K562 (cell line): ENCODE measurements at regions not wholly inside any gene's neighbourhood (a gene's known extent, or its start where the extent isn't known, plus 50 kb on each side); places are given as distances from the start of the nearest gene placed in this dataset.
A peak's percentile ranks its signal among the peaks of the same experiment; 100 is the strongest.

Source experiments
- ATAC-seq: fragments of 200-7000 bp; cut with Tn5 transposase; 3 replicates; pipeline ENCODE4 v1.9.1; 2020; ENCODE audit warnings: moderate library complexity
- BruUV-seq: library from RNA; stranded (reverse); fragments of 400-500 nt; replicated peaks from 2 replicates; lab custom pipeline; 2021; lab: Mats Ljungman, UMichigan
- CTCF ChIA-PET: fragments of 300-600 bp; formaldehyde crosslinking; extraction: SDS; loops from one replicate; lab custom pipeline; 2021; ENCODE audit warnings: low intra/inter-chr PET ratio; lab: Yijun Ruan, JAX
- POLR2A ChIA-PET: fragments of 300-600, 350-650 bp; sonication (Branson Sonifier 250); formaldehyde crosslinking; extraction: SDS; loops from one replicate; lab custom pipeline; 2021; ENCODE audit warnings: antibody characterized with exemption, inconsistent platforms; lab: Yijun Ruan, JAX
- DNase-seq, 4 experiments: peaks; one replicate each; pipeline versions ENCODE4 v3.0.0 to v3.0.0-alpha.2; 2011 to 2018; ENCODE audit warnings: low spot score in 3 of 4, mixed read lengths in 3 of 4; ENCODE audit errors: extremely low read depth in 1 of 4
- FAIRE-seq: peaks from 2 replicates; lab custom pipeline; 2011; peaks lifted over from hg19 to GRCh38; lab: Jason Lieb, UNC
- H2AFZ ChIP-seq: 2 replicates; pipeline ENCODE4 v1.6.0; 2011; ENCODE audit warnings: low read depth, low read length, control low read depth, inconsistent platforms
- H3K27ac ChIP-seq: fragments of 200-600 bp; 3 replicates; pipeline ENCODE4 v1.8.0; 2011; ENCODE audit warnings: low read depth, mild to moderate bottlenecking, control low read depth, inconsistent platforms, low read length, moderate library complexity, mixed read lengths; ENCODE audit errors: extremely low read depth
- H3K27me3 ChIP-seq, 2 experiments: fragments of 300-600 bp in 1 of 2; 2 replicates in 1 of 2; 3 replicates in 1 of 2; pipeline versions ENCODE4 v1.6.0 to v1.8.0; 2011; ENCODE audit warnings: inconsistent platforms in 2 of 2, low read length in 2 of 2, mild to moderate bottlenecking in 1 of 2, mixed read lengths in 1 of 2, moderate library complexity in 1 of 2; ENCODE audit not compliant: control insufficient read depth in 2 of 2, insufficient read depth in 2 of 2
- H3K36me3 ChIP-seq: fragments of 300-600 bp; 3 replicates; pipeline ENCODE4 v1.8.0; 2011; ENCODE audit warnings: mild to moderate bottlenecking, low read length, inconsistent platforms; ENCODE audit not compliant: control insufficient read depth, insufficient read depth
- H3K4me1 ChIP-seq, 2 experiments: fragments of 200-600 bp in 1 of 2; replicated peaks in 1 of 2; 2 replicates in 1 of 2; 3 replicates in 1 of 2; pipeline versions ENCODE4 v1.5.1 to v1.8.0; 2011; ENCODE audit warnings: inconsistent platforms in 2 of 2, low read length in 2 of 2, mild to moderate bottlenecking in 1 of 2, mixed read lengths in 1 of 2, moderate library complexity in 1 of 2; ENCODE audit not compliant: control insufficient read depth in 2 of 2, insufficient read depth in 2 of 2
- H3K4me2 ChIP-seq: 2 replicates; pipeline ENCODE4 v1.6.1; 2011; ENCODE audit warnings: low read length, control low read depth, inconsistent platforms, mixed read lengths; ENCODE audit not compliant: insufficient read depth
- H3K4me3 ChIP-seq: fragments of 200-600 bp; sonication (generic), shearing (Covaris generic); 2 replicates; pipeline ENCODE4 v1.5.1; 2016; ENCODE audit warnings: control low read depth, inconsistent platforms
- H3K79me2 ChIP-seq: fragments of 200-600 bp; 3 replicates; pipeline ENCODE4 v1.8.0; 2011; ENCODE audit warnings: low read length, inconsistent platforms; ENCODE audit not compliant: control insufficient read depth, insufficient read depth
- H3K9ac ChIP-seq, 2 experiments: 2 replicates each; pipeline versions ENCODE4 v1.6.0 to v1.6.1; 2011; ENCODE audit warnings: low read depth in 2 of 2, low read length in 2 of 2, control low read depth in 1 of 2, inconsistent platforms in 1 of 2, mild to moderate bottlenecking in 1 of 2, mixed read lengths in 1 of 2; ENCODE audit not compliant: insufficient read depth in 1 of 2
- H3K9me1 ChIP-seq: one replicate; pipeline ENCODE4 v1.6.0; 2011; ENCODE audit warnings: inconsistent platforms, mild to moderate bottlenecking, low read length, moderate library complexity; ENCODE audit not compliant: control insufficient read depth, insufficient read depth
- H3K9me3 ChIP-seq: replicated peaks from 2 replicates; pipeline ENCODE4 v1.5.1; 2011; ENCODE audit warnings: low read depth, low read length, inconsistent platforms; ENCODE audit not compliant: control insufficient read depth, insufficient read depth
- H4K20me1 ChIP-seq: replicated peaks from 2 replicates; pipeline ENCODE4 v1.6.1; 2011; ENCODE audit warnings: low read length, inconsistent platforms, mixed read lengths; ENCODE audit not compliant: control insufficient read depth, insufficient read depth
- BCL6 ChIP-seq: fragments of 250-450 bp; sonication (Bioruptor Pico); IDR thresholded peaks from 2 replicates; pipeline ENCODE4 v1.4.0; 2020
- ETV5 ChIP-seq: sonication (generic); formaldehyde crosslinking; IDR thresholded peaks from 2 replicates; pipeline ENCODE4 v1.4.0; 2020; ENCODE audit warnings: low read depth, mild to moderate bottlenecking, missing genetic modification reagents
- KDM5B ChIP-seq: fragments of 200-600 bp; sonication (generic); IDR thresholded peaks from 2 replicates; pipeline ENCODE4 v1.6.1; 2012; ENCODE audit warnings: low read depth, mild to moderate bottlenecking, moderate library complexity, low read length, control low read depth, inconsistent platforms; ENCODE audit not compliant: insufficient replicate concordance
- SNRNP70 ChIP-seq: fragments of 200-400 bp; formaldehyde crosslinking; optimal IDR thresholded peaks from 2 replicates; pipeline ENCODE3; 2017; ENCODE audit warnings: low read depth, low read length
- ZC3H11A ChIP-seq: IDR thresholded peaks from 2 replicates; pipeline ENCODE4 v1.6.1; 2012; ENCODE audit warnings: low read depth, low read length, improper control_type of control experiment
- WGBS: fragments of 100-300 bp; shearing (Covaris generic); methylation state at CpG from one replicate; pipeline ENCODE4 v1.1.6; 2016; ENCODE audit warnings: low coverage, mixed read lengths; ENCODE audit not compliant: insufficient coverage; ENCODE audit errors: missing lambda C conversion rate; 5-methylcytosine and 5-hydroxymethylcytosine counted together
- in situ Hi-C: fragments of 300-500 bp; cut with MboI; formaldehyde crosslinking; loops from 4 replicates; pipeline ENCODE4 v1.15.0; 2018; ENCODE audit warnings: inconsistent platforms, mixed read lengths
- intact Hi-C: fragments of 100-400 bp; cut with micrococcal nuclease; formaldehyde crosslinking; loops from 2 replicates; pipeline ENCODE4 v1.14.2; 2022
- TF ChIP-seq, protein P1 (sequence below): fragments of 450-650 bp; IDR thresholded peaks from 2 replicates; pipeline ENCODE4 v1.6.1; 2017; ENCODE audit warnings: antibody characterized with exemption, mild to moderate bottlenecking
- TF ChIP-seq, protein P2 (sequence below), 2 experiments: IDR thresholded peaks in 1 of 2; conservative IDR thresholded peaks in 1 of 2; 2 replicates each; pipeline ENCODE4 v1.6.1; 2016; ENCODE audit warnings: low read depth in 2 of 2, mild to moderate bottlenecking in 1 of 2, missing compliant biosample characterization in 1 of 2, missing genetic modification characterization in 1 of 2, moderate library complexity in 1 of 2
- TF ChIP-seq, protein P3 (sequence below): fragments of 450-650 bp; IDR thresholded peaks from 2 replicates; pipeline ENCODE4 v1.6.1; 2017; ENCODE audit warnings: antibody characterized with exemption
- TF ChIP-seq, protein P4 (sequence below): fragments of 450-650 bp; IDR thresholded peaks from 2 replicates; pipeline ENCODE4 v1.6.1; 2018; ENCODE audit warnings: mild to moderate bottlenecking, low read depth; ENCODE audit not compliant: partially characterized antibody

- no peaks in the 10 kb centered on the region for H3K27me3 ChIP-seq
- WGBS: 0% methylated on average over 1 of the region's 1 CpG
- FAIRE-seq (no peak), DNase-seq (no peak), ATAC-seq (no peak)
- in situ Hi-C loops: no loop called here
- no peak overlapping the region for H3K4me3 ChIP-seq
- TF ChIP-seq BCL6 (CRISPR knock-in tag) (no peak), ETV5 (no peak), ZC3H11A (no peak), KDM5B (no peak), SNRNP70 (no peak)
- TF ChIP-seq, protein P1, sequence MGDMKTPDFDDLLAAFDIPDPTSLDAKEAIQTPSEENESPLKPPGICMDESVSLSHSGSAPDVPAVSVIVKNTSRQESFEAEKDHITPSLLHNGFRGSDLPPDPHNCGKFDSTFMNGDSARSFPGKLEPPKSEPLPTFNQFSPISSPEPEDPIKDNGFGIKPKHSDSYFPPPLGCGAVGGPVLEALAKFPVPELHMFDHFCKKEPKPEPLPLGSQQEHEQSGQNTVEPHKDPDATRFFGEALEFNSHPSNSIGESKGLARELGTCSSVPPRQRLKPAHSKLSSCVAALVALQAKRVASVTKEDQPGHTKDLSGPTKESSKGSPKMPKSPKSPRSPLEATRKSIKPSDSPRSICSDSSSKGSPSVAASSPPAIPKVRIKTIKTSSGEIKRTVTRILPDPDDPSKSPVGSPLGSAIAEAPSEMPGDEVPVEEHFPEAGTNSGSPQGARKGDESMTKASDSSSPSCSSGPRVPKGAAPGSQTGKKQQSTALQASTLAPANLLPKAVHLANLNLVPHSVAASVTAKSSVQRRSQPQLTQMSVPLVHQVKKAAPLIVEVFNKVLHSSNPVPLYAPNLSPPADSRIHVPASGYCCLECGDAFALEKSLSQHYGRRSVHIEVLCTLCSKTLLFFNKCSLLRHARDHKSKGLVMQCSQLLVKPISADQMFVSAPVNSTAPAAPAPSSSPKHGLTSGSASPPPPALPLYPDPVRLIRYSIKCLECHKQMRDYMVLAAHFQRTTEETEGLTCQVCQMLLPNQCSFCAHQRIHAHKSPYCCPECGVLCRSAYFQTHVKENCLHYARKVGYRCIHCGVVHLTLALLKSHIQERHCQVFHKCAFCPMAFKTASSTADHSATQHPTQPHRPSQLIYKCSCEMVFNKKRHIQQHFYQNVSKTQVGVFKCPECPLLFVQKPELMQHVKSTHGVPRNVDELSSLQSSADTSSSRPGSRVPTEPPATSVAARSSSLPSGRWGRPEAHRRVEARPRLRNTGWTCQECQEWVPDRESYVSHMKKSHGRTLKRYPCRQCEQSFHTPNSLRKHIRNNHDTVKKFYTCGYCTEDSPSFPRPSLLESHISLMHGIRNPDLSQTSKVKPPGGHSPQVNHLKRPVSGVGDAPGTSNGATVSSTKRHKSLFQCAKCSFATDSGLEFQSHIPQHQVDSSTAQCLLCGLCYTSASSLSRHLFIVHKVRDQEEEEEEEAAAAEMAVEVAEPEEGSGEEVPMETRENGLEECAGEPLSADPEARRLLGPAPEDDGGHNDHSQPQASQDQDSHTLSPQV: no peak
- TF ChIP-seq, protein P2, sequence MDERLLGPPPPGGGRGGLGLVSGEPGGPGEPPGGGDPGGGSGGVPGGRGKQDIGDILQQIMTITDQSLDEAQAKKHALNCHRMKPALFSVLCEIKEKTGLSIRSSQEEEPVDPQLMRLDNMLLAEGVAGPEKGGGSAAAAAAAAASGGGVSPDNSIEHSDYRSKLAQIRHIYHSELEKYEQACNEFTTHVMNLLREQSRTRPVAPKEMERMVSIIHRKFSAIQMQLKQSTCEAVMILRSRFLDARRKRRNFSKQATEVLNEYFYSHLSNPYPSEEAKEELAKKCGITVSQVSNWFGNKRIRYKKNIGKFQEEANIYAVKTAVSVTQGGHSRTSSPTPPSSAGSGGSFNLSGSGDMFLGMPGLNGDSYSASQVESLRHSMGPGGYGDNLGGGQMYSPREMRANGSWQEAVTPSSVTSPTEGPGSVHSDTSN (CRISPR knock-in tag; IDR thresholded peaks at IDR 0.05; ENCODE audit: low read depth): no peak
- TF ChIP-seq, protein P2 (tag; conservative IDR thresholded peaks at IDR 0.05; ENCODE audit: low read depth): 0 out of 2 replicates have a peak, but pooled peaks have one; percentile 31
- TF ChIP-seq, protein P3, sequence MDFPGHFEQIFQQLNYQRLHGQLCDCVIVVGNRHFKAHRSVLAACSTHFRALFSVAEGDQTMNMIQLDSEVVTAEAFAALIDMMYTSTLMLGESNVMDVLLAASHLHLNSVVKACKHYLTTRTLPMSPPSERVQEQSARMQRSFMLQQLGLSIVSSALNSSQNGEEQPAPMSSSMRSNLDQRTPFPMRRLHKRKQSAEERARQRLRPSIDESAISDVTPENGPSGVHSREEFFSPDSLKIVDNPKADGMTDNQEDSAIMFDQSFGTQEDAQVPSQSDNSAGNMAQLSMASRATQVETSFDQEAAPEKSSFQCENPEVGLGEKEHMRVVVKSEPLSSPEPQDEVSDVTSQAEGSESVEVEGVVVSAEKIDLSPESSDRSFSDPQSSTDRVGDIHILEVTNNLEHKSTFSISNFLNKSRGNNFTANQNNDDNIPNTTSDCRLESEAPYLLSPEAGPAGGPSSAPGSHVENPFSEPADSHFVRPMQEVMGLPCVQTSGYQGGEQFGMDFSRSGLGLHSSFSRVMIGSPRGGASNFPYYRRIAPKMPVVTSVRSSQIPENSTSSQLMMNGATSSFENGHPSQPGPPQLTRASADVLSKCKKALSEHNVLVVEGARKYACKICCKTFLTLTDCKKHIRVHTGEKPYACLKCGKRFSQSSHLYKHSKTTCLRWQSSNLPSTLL: no peak
- TF ChIP-seq, protein P4, sequence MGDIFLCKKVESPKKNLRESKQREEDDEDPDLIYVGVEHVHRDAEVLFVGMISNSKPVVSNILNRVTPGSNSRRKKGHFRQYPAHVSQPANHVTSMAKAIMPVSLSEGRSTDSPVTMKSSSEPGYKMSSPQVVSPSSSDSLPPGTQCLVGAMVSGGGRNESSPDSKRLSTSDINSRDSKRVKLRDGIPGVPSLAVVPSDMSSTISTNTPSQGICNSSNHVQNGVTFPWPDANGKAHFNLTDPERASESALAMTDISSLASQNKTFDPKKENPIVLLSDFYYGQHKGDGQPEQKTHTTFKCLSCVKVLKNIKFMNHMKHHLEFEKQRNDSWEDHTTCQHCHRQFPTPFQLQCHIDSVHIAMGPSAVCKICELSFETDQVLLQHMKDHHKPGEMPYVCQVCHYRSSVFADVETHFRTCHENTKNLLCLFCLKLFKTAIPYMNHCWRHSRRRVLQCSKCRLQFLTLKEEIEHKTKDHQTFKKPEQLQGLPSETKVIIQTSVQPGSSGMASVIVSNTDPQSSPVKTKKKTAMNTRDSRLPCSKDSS: no peak
- H3K4me2 ChIP-seq: no peak overlapping the region
- intact Hi-C loops: no loop called here
- H3K36me3 ChIP-seq: no peaks in the 10 kb centered on the region
- H3K9me3 ChIP-seq: no peaks in the 10 kb centered on the region
- no peaks in the 10 kb centered on the region for H3K79me2 ChIP-seq
- H3K4me1 ChIP-seq: no peaks in the 10 kb centered on the region
- no peak overlapping the region for H3K27ac ChIP-seq
- H3K9ac ChIP-seq: no peak overlapping the region
- H2AFZ ChIP-seq: no peak overlapping the region
- BruUV-seq: no TSS peak
- ChIA-PET POLR2A (interaction anchor here (0.6 to 1.5 kb wide), 2 partner anchors 38 to 40 kb away, joined by 4 read pairs; no protein-coding TSS in a partner anchor), CTCF (no interaction called here)
- H4K20me1 ChIP-seq: no peaks in the 10 kb centered on the region
- no peaks in the 10 kb centered on the region for H3K9me1 ChIP-seq
Observed at GRCh38 chr2:65881592-65881991, 449.2 kb upstream of the SPRED2 start.
